ENCODE measurements at regions not wholly inside any gene's neighbourhood (a gene's known extent, or its start where the extent isn't known, plus 50 kb on each side); places are given as distances from the start of the nearest gene placed in this dataset.
"Not testable (repeated sequence)": the region's sequence is repeated elsewhere in the genome, so short reads cannot be mapped to it uniquely, and the experiment has no call there.

DNA sequence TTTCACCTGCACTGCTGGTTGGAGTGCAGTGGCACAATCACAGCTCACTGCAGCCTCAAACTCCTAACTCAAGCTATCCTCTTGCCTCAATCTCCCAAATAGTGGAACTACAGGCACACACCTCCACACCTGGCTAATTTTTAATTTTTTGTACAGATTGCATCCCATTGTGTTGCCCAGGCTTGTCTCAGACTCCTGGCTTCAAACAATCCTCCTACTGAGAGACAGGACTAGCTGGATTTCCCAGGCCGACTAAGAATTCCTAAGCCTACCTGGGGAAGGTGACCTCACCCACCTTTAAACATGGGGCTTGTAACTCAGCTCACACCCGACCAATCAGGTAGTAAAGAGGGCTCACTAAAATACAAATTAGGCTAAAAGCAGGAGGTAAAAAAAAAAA lies 2003.3 kb upstream of the RAG2 start:
- TF ChIP-seq, protein P1, sequence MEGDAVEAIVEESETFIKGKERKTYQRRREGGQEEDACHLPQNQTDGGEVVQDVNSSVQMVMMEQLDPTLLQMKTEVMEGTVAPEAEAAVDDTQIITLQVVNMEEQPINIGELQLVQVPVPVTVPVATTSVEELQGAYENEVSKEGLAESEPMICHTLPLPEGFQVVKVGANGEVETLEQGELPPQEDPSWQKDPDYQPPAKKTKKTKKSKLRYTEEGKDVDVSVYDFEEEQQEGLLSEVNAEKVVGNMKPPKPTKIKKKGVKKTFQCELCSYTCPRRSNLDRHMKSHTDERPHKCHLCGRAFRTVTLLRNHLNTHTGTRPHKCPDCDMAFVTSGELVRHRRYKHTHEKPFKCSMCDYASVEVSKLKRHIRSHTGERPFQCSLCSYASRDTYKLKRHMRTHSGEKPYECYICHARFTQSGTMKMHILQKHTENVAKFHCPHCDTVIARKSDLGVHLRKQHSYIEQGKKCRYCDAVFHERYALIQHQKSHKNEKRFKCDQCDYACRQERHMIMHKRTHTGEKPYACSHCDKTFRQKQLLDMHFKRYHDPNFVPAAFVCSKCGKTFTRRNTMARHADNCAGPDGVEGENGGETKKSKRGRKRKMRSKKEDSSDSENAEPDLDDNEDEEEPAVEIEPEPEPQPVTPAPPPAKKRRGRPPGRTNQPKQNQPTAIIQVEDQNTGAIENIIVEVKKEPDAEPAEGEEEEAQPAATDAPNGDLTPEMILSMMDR (IDR thresholded peaks at IDR 0.05; ENCODE audit: insufficient read depth, low read length), result not testable (repeated sequence)
- TF ChIP-seq POLR2AphosphoS5 (IDR thresholded peaks at IDR 0.05; ENCODE audit: low read depth); SPI1 (IDR thresholded peaks at IDR 0.05; ENCODE audit: borderline replicate concordance, low read depth): not testable (repeated sequence)

Measured in HL-60 (cell line).